Type B pancreatic cell (in vitro differentiated cells): ENCODE measurements at regions not wholly inside any gene's neighbourhood (a gene's known extent, or its start where the extent isn't known, plus 50 kb on each side); places are given as distances from the start of the nearest gene placed in this dataset.

Source experiments
- DNase-seq: peaks from one replicate; pipeline ENCODE4 v3.0.0; 2021; ENCODE audit warnings: mixed read lengths; ENCODE audit not compliant: unreplicated experiment; ENCODE audit errors: extremely low spot score
- H3K27ac Mint-ChIP-seq: 2 replicates; pipeline ENCODE4 v1.8.0; 2021; ENCODE audit warnings: mild to moderate bottlenecking, mixed read lengths
- H3K27me3 Mint-ChIP-seq: 2 replicates; pipeline ENCODE4 v1.8.0; 2021; ENCODE audit warnings: mixed read lengths
- H3K36me3 Mint-ChIP-seq: 2 replicates; pipeline ENCODE4 v1.8.0; 2021; ENCODE audit warnings: mixed read lengths
- H3K4me1 Mint-ChIP-seq: one replicate; pipeline ENCODE4 v1.8.0; 2021; ENCODE audit warnings: mixed read lengths; ENCODE audit not compliant: unreplicated experiment
- H3K4me3 Mint-ChIP-seq: 2 replicates; pipeline ENCODE4 v1.8.0; 2021; ENCODE audit warnings: mild to moderate bottlenecking, mixed read lengths
- H3K9me3 Mint-ChIP-seq: 2 replicates; pipeline ENCODE4 v1.8.0; 2021; ENCODE audit warnings: mixed read lengths
- TF ChIP-seq, protein P1 (sequence below): fragments of 200-600 bp; sonication (generic); conservative IDR thresholded peaks from 2 replicates; pipeline ENCODE4 v1.5.0; 2021; ENCODE audit warnings: antibody characterized with exemption, mild to moderate bottlenecking

DNA sequence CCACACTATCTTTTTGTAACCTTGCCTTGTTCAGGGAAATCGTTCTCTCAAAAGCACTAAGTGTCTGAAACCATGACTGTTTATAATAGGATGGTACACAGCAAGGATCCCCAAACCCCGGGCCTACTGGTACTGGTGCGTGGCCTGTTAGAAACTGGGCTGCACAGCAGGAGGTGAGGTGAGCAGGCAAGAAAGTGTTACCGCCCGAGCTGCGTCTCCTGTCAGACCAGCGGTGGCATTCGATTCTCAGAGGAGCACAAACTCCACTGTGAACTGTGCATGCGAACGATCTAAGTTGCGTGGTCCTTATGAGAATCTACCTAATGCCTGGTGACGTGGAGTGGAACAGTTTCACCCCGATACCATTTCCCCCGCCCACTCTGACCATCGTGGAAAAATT is 81.8 kb upstream of the KCNJ3 start:
- H3K36me3 Mint-ChIP-seq: no peaks in the 10 kb centered on the region
- TF ChIP-seq, protein P1, sequence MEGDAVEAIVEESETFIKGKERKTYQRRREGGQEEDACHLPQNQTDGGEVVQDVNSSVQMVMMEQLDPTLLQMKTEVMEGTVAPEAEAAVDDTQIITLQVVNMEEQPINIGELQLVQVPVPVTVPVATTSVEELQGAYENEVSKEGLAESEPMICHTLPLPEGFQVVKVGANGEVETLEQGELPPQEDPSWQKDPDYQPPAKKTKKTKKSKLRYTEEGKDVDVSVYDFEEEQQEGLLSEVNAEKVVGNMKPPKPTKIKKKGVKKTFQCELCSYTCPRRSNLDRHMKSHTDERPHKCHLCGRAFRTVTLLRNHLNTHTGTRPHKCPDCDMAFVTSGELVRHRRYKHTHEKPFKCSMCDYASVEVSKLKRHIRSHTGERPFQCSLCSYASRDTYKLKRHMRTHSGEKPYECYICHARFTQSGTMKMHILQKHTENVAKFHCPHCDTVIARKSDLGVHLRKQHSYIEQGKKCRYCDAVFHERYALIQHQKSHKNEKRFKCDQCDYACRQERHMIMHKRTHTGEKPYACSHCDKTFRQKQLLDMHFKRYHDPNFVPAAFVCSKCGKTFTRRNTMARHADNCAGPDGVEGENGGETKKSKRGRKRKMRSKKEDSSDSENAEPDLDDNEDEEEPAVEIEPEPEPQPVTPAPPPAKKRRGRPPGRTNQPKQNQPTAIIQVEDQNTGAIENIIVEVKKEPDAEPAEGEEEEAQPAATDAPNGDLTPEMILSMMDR: no peak
- DNase-seq: no peak
- no peaks in the 10 kb centered on the region for H3K9me3 Mint-ChIP-seq
- no peaks in the 10 kb centered on the region for H3K27me3 Mint-ChIP-seq
- no peak overlapping the region for H3K27ac Mint-ChIP-seq
- no peaks in the 10 kb centered on the region for H3K4me1 Mint-ChIP-seq
- H3K4me3 Mint-ChIP-seq: no peak overlapping the region

- H3K9me3 Mint-ChIP-seq: no peaks in the 10 kb centered on the region
- no peak for DNase-seq
- no peaks in the 10 kb centered on the region for H3K4me1 Mint-ChIP-seq
- H3K4me3 Mint-ChIP-seq: no peak overlapping the region
- H3K27me3 Mint-ChIP-seq: no peaks in the 10 kb centered on the region
- H3K27ac Mint-ChIP-seq: no peak overlapping the region
- TF ChIP-seq, protein P1: no peak
- no peaks in the 10 kb centered on the region for H3K36me3 Mint-ChIP-seq
Observed at GRCh38 chr2:154620471-154620870, 78.0 kb upstream of the KCNJ3 start.

DNA sequence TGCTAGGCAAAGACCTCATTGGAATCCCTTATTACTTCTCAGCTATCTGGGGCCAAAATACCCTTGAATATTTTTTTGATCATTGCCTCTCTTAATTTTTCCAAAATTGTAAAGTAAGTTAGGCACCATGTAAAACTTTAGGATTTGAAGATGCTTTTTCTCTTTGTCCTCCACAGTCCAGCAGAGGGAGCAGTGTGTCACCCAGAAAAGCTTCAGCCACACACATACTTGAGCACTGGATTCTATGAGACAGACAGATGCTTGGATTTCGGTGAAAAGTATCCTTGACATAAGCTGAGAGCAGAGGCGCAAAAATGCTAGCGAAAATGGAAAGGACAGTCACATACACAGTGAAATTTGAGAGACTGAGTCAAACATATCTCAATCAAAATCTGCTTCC is 74.7 kb upstream of the KCNJ3 start:
- Mint-ChIP-seq H3K9me3 (no peaks in the 10 kb centered on the region), H3K27me3 (no peaks in the 10 kb centered on the region), H3K36me3 (no peaks in the 10 kb centered on the region), H3K4me3 (no peak overlapping the region), H3K4me1 (no peaks in the 10 kb centered on the region), H3K27ac (no peak overlapping the region)
- no peak for DNase-seq
- TF ChIP-seq, protein P1: peak; percentile 89

GRCh38 chr2:154637456-154637855 is 61.0 kb upstream of the KCNJ3 start:
- TF ChIP-seq, protein P1: no peak
- Mint-ChIP-seq H3K4me3 (no peak overlapping the region), H3K4me1 (no peaks in the 10 kb centered on the region), H3K27ac (no peak overlapping the region), H3K9me3 (no peaks in the 10 kb centered on the region), H3K27me3 (peaks cover 3% of the 10 kb centered on the region), H3K36me3 (no peaks in the 10 kb centered on the region)
- no peak for DNase-seq

- Mint-ChIP-seq H3K36me3 (no peaks in the 10 kb centered on the region), H3K9me3 (no peaks in the 10 kb centered on the region), H3K27me3 (peaks cover 3% of the 10 kb centered on the region), H3K4me1 (no peaks in the 10 kb centered on the region), H3K4me3 (no peak overlapping the region), H3K27ac (no peak overlapping the region)
- DNase-seq: no peak
- TF ChIP-seq, protein P1: no peak
Observed at GRCh38 chr2:154638783-154639182, 59.7 kb upstream of the KCNJ3 start.

DNA sequence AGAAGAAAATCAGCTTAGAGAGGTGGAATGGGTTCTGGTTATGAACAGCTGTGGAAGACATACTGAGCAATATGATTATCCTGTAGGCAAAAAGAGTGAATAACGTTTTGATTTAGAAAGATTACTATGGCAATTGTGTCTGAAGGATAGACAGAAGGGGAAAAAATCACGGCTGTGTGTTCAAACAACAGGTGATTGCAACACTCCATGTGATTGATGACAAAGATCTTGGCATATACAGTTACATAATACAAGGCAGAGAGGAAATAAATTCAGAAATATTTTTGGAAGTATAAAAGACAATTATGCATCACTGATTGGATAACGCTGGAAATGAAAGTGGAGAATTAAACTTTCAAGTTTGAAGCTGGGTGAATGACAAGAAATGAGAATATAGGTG is 58.5 kb upstream of the KCNJ3 start:
- H3K4me1 Mint-ChIP-seq: no peaks in the 10 kb centered on the region
- H3K27me3 Mint-ChIP-seq: peaks cover under 1% of the 10 kb centered on the region
- no peak overlapping the region for H3K27ac Mint-ChIP-seq
- no peaks in the 10 kb centered on the region for H3K9me3 Mint-ChIP-seq
- DNase-seq: no peak
- TF ChIP-seq, protein P1: no peak
- no peak overlapping the region for H3K4me3 Mint-ChIP-seq
- no peaks in the 10 kb centered on the region for H3K36me3 Mint-ChIP-seq
